ENCODE measurements at regions not wholly inside any gene's neighbourhood (a gene's known extent, or its start where the extent isn't known, plus 50 kb on each side); places are given as distances from the start of the nearest gene placed in this dataset.
A peak's percentile ranks its signal among the peaks of the same experiment; 100 is the strongest.

GRCh38 chr6:98657764-98658163, 176.6 kb upstream of the POU3F2 start:
- no peak for DNase-seq

DNA sequence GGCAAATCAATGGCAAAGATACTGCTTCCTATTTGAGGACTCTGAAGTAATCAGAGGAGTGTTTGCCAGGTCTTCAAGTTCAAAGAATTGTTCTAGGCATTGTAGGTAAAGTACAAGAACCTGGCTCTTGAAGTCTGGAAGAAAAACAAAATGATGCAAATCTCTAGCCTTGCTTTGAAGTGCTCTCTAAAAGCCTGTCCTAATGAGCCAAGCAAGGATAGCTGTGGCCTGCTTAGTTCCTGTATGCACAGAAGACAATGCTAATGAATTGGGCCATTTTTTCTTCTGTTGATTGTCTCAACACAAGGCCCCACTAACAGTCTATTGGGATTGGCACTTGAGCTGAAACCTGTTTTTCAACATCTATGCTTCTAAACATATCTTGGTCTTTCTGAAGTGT, 165.0 kb upstream of the POU3F2 start:
- peak; percentile 45 for DNase-seq

DNA sequence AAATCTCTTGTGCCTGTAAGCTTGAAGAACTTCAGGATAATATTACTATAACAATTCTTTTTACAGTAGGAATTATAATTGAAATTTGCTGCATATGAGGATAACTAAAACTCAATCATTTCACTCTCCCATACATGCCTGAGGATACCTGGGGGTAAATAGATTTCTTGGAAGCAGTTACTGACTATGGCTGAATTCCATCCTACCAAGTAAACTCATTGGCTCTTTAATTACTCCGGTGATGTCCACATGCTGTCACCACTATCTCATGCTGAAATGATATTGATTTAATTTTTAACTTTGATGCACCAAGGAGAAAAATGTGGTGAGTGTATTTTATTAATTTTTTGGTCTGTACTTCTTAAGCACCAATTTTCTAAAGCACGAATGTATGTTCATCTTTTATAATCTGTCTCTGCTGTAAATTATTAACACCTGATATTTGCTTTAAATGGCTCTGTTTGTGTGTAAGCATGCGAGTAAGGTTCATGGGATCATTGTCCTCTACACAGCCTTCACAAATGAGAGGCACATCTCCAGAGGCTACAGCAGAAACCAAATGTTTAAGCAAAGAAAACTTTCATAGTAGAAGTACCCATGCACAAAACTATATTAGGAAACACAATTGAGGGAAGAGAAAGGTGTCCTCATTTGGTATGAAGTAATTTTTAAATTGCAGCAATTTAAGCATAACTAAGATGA, 164.2 kb upstream of the POU3F2 start:
- DNase-seq = no peak

DNA sequence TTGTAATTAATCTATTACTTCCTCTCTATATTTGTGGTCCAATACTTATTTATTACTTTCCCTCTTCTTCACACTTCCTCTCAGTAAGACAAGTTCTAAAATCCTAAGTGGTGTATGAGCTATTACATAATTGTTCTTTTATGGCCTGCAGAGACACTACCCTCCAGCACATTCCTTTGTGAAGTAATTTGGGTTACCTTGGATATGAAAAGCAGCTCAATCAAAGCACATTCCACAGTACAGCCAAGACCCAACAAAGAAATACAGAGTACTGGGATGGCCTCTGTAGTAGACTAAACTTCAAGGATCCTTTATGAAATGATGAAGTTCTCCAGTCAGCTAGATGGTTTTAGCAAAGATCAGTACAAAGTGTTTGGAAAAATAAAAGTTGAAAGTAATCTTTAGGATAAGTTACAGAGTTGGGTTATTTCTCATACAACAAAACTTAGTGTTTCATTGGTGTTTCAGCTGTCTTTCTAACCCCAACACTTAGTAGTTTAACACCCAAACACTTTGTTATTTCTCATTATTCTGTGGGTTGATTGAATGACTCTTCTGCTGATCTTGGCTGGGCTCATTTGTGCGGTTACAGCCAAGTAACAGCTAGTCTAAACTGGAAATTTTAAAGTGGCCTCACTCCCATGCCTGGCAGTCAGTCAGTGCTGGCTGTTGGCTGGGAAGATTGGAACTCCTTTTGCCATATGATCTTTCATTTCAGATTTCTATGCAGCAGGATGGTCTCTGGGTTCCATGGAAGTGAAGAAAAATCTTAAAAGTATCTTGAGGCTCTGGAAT, 161.5 kb upstream of the POU3F2 start:
- no peak for DNase-seq

- no peak for DNase-seq
Observed at GRCh38 chr6:98678481-98678880, 155.9 kb upstream of the POU3F2 start.

DNA sequence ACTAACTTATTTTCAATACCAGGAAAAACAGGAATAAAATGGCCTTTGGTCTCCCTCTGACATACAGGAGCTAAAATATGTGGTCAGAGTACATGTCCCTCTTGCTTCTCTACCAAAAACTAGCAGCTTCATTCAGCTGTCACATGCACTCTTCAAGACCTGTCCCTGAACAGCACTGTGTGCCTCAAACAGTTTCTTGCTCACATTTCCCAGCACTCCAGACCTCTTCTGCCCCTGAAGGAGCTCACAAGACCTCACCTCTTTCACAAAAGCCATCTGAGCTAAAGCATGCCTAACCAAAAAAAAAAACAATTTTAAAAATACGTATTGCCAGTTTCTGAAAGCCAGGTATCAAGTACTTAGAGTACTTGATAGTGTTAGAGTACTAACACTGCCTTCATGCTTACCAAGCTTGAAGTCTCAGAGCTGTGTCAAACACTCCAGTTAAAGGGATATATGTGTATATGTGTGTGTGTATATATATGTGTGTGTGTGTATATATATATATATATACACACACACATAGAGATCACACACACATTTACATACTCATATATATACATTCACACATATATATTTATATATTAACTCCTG, 148.3 kb upstream of the POU3F2 start:
- DNase-seq = no peak

GRCh38 chr6:98687752-98688151, 146.6 kb upstream of the POU3F2 start:
- no peak for DNase-seq

DNA sequence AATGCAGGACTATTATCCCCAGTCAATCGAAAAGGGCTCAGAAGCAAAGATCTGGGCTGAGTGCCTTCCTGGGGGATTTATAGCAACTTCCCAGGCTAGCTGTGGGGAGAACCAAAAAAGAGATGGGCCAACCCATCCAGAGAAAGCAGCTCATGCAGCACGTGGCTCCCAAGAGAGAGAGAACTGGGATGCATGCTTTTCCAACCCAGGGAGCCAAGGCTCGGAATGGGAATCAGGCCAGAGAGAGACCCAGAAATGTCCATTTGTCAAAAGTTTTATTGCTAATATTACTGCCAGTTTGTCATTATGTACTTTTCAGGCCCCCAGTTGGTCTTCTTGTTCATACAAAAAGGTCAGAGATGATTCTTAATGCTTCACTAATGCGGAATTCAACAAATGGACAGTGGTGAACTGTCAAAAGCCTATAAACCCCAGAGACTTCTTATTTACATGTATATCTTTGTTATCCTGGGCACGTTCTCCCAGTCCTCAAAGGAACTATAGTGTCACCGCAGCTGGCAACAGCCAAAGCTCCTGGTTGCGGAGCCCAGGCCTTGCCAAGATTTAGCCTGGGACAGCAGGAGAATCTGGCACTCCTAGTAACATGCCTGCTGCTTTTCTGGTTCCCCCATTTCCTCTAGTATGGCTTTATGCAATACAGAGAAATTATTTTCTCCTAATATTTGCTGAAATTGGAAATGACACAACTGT, 139.1 kb upstream of the POU3F2 start:
- no peak for DNase-seq

- no peak for DNase-seq
Observed at GRCh38 chr6:98711380-98711779, 123.0 kb upstream of the POU3F2 start.

DNA sequence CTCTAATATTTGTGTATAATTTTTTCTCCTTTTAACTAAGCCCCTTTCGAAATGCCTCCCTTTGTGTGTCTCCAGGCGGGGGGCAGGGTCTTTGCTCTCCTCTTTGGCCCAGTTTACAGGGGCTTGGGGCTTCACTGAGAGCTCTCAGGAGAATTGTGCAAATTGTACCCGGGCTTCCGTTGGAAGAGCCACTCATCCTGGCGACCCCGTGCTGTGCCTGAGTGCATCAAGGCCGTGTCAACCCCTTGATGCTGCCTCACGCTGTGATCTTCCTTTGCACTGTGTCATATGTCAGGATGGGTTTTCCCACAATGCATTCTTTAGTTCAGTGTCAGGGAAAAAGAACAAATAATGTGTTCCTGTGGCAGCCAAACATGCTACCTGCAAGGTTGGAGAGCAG, 118.0 kb upstream of the POU3F2 start:
- no peak for DNase-seq

GRCh38 chr6:98717322-98717877, 117.0 kb upstream of the POU3F2 start:
- DNase-seq = no peak

DNA sequence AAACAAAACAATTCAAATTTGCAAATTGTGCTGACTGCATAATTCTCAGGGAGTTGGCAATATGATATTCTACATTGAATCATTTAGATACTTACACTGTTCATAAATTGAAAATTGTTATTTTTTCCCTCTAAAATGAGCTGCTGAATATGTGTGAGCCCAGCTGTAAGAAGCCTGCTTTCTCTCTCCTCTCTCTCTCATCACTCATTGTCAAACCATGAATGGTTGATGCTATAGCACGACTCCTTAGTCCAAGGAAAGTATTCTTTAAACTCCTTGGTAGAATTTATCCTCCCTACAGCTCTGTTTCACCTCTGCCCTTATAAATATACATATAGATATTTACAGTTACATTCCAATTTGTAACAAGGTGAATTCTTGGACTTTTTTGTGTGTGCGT, 116.4 kb upstream of the POU3F2 start:
- no peak for DNase-seq

DNA sequence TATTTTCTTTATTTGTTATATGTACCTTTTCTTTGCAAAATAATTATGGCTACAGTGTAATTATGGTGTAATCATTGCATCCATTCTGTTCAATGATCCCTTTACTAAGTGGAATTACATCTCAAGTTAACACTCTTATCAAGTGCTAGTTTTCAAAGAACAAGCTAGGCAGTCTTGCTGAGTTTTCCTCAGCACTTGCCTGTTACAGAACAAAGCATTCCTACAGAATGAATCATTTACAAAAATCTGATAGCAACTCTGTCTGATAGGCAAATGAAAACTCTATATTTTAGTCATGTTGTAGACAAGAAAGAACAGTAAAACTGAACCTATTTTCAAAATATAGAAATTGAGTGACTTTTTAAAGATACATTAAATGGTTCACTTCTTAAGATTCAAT, 109.8 kb upstream of the POU3F2 start:
- DNase-seq = no peak

GRCh38 chr6:98747273-98747672, 87.1 kb upstream of the POU3F2 start:
- DNase-seq = no peak

DNA sequence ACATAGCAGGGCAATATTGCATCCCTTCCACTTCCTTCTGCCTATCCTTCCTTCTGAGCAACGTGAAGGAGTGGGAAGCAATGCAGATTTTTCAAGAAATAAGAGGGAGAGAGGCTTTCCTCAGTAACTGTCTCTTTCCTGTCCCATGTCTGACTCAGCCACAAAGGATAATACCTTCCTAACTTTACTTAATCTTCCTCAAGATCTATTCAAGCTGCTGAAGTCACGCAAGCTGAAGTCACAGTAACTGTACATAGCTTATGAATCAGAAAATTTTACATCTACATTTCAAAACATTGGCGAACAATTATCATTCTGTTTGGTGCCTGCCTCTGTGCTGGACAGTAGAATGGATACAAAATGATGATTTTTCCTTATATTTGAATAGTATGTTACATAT, 86.4 kb upstream of the POU3F2 start:
- no peak for DNase-seq

DNA sequence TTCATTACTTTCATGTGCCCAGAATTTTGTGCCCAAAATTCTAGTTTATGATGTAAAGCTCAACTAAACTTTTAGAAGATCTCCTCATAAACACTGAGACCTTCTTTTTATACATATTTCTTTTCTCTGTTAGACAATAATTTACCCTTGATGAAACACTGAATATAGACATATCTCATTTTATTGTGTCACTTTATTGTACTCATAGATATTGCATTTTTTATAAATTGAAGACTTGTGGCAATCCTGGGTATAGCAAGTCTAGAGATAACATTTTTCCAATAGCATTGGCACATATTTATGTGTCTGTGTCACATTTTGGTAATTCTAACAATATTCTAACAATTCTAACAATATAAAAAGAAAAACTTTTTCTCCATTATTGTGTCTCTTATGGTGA, 74.9 kb upstream of the POU3F2 start:
- no peak for DNase-seq

GRCh38 chr6:98764373-98764911, 69.9 kb upstream of the POU3F2 start:
- no peak for DNase-seq

DNA sequence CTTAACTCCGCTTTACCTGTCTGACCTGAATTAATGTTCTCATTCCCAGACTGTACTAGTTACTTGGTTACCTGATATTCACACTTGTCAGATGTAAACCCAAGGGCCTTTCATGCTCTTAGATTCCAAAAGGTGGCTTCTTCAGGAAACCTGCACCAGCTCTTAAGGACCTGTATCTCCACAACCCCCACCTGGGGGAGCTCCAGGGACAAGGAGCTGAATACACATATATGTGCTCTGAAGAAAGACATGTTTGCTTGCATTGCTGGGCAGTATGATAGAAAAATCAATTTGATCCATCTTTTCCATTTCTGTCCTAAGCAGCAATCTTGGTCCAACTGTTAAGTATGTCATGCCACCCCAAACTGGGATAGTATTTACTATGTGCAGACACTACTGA, 64.8 kb upstream of the POU3F2 start:
- no peak for DNase-seq

DNA sequence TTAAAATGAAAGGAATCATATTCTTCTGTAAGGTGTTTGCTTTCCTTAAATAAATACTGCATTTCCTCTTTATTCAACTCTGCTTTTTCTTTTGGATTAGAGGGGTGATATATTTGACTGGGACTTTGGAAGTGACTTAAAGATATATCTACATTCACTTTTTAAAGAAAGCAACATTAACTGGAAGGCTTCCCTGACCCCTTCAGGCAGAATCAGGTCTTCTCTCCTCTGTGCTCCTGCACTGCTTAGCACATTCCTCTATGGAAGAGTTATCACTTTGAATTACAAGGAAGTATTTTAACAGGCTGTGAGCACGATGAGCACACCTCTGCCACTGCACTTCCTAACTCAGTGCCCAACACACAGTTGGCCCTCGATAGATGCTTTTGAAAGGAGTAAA, 59.2 kb upstream of the POU3F2 start:
- no peak for DNase-seq

GRCh38 chr6:98777762-98778161, 56.6 kb upstream of the POU3F2 start:
- no peak for DNase-seq

- no peak for DNase-seq
Observed at GRCh38 chr6:98779618-98780017, 54.8 kb upstream of the POU3F2 start.

- no peak for DNase-seq
Observed at GRCh38 chr6:98782772-98783171, 51.6 kb upstream of the POU3F2 start.

DNA sequence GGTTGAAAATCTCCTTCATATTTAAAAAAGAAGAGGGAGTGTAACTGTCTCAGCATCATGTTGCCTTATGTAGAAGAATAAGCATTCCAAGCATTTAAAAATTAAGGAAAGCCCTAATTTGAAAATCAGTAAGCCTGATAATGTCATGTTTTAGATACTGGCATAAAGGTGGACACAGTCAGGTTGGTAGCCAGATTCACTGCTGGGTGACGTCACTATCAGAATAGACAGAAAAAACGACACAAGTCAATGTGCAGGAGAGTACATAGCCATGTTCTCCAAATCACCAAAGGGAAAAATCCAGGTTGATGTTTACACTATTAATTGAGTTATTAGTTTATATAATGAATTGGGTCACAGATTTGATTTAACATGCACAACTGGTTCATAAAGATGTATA, 50.8 kb upstream of the POU3F2 start:
- DNase-seq = no peak

Measured in NCI-H1105 (cell line).